T1000 (cell line): ENCODE measurements at regions not wholly inside any gene's neighbourhood (a gene's known extent, or its start where the extent isn't known, plus 50 kb on each side); places are given as distances from the start of the nearest gene placed in this dataset.

ENCODE experiments used
- DNase-seq: peaks from one replicate; lab custom pipeline; 2025; ENCODE audit warnings: mixed read lengths; lab: John Stamatoyannopoulos, UW

DNA sequence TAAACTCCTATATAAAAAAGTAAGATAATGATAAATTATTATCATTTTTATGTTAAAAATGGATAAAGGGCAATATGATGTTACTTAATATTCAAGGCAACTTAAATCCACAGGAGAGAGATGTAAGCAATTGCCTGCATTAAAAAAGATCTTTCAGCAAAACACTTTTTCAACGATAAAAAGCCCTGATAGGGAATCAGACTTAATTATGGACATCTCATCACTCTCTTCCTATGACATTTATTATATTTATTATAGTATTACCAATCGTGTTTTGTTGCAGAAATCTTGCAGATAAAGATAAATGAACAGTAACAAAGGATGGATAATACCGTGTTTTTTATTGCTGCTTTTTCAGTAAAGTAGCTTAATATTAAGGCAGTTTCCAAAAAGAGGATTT, 178.5 kb downstream of the SH2D1A start:
- DNase-seq = no peak

DNA sequence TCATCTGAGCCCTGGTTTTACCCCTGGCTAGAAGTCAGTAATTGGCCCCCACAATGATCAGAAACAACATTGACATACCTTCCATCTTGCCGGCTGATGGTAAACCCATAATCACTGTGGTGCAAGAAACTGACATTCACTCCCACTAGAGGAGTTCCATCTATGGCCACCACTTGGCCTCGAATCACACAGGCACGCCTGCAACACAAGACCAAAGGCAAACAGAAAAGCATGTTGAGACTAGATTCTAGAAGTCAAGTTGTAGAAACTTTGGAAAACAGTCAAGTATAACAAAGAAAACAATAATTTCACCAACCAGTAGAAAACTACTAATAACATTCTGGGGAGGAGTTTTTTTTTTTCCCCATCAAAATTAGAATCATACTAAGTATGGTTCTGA, 183.4 kb downstream of the SH2D1A start:
- DNase-seq = no peak

DNA sequence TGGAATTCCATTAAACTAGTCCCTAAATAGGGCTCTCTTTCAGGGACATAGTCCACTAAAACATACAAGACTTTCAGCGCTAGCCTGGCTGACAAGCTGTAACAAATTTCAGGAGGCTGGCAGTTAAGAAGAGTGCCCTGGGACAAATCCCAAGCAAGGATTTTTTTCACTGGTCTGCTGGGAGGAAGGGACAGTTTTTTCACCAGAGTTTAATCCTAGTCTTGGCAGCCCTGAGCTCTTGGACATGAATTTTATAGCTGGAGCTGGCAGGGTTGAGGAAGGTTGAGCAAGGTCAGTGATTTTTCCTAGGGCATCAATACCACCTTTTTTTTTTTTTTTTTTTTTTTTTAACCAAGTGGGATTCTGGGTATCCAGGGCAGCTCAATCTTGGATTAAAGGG, 184.4 kb downstream of the SH2D1A start:
- DNase-seq = no peak

GRCh38 chrX:124534536-124534935, 188.2 kb downstream of the SH2D1A start:
- no peak for DNase-seq

DNA sequence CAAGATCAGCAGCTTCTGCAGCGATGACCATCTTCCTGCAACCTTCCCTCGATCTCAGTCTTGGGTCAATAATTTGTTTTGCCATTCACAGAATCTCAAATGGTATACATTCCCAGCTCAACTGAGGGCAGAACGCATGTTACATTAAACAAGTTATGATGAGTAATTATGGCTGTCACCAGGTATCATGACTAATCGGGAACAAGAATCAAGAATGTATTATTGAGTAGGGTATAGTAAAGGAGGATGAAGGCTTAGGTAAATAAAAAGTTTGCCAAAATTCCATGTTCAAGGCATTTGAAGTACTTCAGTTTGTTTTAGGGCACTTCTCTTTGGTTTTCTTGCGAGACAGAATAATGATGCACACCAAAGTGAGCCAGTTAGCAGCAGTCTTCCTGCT, 194.1 kb downstream of the SH2D1A start:
- no peak for DNase-seq

- no peak for DNase-seq
These were observed 202.2 kb downstream of the SH2D1A start for GRCh38 chrX:124548571-124548970.

GRCh38 chrX:124555036-124555595, 208.8 kb downstream of the SH2D1A start:
- peak; percentile 17 for DNase-seq

DNA sequence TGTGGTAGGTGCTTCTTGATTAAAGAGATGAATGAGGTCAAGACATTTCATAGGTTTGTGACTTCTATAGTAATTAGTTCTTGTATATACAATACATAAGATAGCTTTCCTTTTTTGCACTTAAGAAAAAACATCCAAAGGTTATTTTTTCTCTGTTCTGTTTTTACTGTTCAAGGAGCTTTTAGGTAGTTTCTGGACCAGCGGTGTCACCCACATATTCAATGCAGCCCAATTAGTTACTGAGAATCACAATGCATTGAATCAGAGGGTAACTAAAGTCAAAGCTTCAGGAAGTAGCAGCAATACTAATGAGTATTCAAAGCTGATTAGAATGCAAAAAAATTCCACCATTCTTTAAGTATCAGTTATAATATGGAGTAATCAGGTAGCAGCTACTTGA, 211.6 kb downstream of the SH2D1A start:
- DNase-seq = no peak

DNA sequence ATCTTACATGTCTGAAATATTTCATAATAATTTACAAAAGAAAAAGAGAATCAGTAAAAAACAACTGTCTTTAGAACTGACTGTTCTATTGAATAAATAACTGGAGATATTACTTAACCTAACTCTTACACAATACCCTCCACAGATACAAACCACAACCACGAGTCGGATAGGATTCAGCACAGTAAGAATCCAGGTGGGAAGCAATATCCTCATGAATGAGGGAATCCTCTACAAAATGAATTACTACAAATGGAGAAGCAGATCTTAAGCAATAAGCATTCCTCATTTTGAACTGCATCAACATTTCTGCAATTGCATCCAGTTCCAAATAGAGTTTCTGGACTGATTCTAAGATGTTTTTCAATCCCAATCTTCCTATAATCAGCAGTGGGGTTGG, 227.1 kb downstream of the SH2D1A start:
- no peak for DNase-seq

- DNase-seq = no peak
These were observed 246.4 kb downstream of the SH2D1A start for GRCh38 chrX:124592744-124593143.

GRCh38 chrX:124594017-124594651, 247.8 kb downstream of the SH2D1A start:
- DNase-seq = no peak

- DNase-seq = no peak
These were observed 259.1 kb downstream of the SH2D1A start for GRCh38 chrX:124605511-124605910.

GRCh38 chrX:124606724-124607123, 260.4 kb downstream of the SH2D1A start:
- no peak for DNase-seq

GRCh38 chrX:124619710-124620109, 273.3 kb downstream of the SH2D1A start:
- no peak for DNase-seq

GRCh38 chrX:124634363-124634762, 288.0 kb downstream of the SH2D1A start:
- no peak for DNase-seq

DNA sequence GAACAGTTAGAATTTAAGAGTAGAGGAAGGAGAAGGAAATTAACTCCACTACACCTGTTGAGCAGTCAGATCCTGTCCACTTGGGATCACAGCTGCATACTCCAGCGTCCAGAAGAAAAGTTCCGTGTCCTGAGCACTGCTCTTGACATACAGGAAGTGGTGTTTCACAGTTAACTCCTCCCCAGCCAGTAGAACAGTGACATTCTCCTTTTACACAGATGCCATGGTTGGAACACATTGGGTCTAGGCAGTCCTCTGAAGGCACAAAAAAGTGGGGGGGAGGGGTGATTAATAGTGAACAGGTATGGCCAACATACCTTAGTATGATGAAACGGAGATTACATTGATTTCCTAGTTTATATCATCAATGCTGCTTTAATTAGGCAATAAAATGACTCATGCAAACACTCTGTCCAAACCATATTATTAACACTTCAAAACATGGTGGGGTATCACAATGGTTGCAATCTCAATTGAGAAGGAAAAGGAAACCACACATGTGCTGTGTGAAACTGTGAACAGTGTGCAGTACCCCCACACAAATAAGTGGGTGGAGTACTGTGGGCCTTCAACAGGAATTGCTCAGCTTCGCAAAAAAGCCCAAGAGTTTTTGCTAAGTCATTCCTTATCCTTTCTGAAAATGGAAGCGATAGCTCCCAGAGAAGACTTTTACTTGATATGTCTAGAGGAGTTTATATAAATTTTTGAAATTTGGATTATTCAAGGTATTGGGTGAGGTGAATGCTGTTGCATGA, 295.6 kb downstream of the SH2D1A start:
- no peak for DNase-seq

GRCh38 chrX:124646403-124646802, 300.0 kb downstream of the SH2D1A start:
- DNase-seq = no peak

DNA sequence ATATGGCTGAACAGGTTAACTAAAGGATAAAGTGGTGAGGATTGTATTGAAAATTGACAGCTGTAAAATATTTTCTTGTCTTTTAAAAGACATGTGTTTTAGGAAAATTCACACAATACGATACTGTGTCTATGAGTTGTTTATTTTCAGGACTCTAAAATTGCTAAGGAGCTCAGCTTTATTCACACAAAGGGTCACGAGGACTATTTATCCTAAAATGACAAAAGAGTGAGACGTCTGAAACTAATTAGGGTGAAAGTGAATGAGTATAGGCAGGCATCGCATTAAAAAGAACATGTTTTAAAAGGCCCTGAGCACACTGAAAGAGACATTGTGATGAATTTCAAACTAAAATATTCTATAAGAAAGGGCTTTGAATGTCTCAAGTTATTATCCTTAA, 304.7 kb downstream of the SH2D1A start:
- no peak for DNase-seq

DNA sequence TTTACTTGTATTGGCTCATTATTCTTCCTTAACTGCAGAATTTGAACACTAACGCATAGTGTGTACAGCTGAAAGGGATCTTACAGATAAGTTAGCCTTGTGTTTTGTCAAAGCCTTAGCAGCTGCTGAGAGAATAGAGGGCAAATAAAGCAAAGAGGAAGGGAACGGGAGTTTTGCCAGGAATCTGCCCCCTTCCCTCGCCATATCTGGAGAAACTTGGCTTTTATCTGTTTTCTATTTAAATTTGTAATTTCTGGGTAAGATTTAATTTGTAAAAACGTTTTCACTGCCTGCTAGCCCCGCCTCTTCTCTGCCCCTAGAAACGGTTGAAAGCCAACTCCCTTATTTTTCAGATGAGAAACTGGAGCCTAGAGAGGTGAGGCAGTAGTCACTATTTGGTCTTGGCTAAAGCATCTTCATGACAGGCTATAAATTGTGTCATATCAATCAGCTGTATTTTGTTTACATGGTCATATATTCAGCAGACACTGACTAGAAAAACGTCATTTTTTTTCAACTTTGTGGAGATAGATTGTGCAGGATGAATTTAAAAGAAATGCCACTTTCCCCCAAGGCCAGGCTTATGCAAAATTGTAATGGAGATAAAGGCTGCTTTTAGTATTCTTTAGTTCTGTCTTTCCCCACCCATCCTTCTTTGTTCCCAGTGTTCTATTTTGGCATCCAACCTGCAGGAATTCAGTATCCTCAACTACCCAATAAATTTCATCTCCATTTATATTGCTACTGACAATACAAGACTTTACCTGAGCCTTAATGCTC, 319.4 kb downstream of the SH2D1A start:
- DNase-seq = no peak

GRCh38 chrX:124679199-124679598, 332.8 kb downstream of the SH2D1A start:
- DNase-seq = no peak

DNA sequence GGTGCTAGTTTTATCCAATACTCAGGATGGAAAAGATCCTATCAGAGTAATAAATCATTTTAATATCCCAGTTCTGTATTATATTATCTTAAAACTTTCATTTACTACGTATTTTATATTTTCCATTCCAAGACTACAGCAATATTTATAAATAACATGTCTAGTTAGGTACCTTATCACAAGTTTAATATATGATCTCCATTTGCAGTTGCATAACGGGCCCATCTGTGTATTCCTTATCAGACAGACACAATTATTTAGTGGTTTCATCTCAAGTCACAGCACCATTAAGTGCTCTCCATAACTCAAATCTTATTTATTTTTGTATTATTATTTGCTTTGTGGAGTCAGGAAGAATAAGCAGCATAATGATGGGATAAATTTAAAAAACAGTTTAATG, 333.9 kb downstream of the SH2D1A start:
- no peak for DNase-seq

GRCh38 chrX:124690495-124690894, 344.1 kb downstream of the SH2D1A start:
- no peak for DNase-seq

DNA sequence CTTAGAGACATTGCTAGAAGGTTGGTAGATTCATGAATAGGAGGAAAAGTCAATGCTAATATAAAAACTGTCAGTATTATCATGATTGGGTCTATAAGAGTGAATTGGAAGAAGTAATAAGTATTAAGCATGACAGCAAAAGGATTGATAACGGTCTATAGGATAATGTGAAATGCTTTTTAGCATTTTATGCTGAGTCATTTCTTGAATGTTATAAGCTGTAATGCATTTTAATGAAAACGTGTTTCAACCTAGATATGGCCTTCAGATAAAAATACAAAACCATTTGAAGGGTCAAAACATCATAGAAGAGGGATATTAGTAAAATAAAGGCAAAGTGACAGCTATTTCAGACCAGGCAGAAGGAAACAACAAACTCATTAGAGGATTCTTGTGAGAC, 353.5 kb downstream of the SH2D1A start:
- no peak for DNase-seq
